ENCODE measurements at regions not wholly inside any gene's neighbourhood (a gene's known extent, or its start where the extent isn't known, plus 50 kb on each side); places are given as distances from the start of the nearest gene placed in this dataset.

DNA sequence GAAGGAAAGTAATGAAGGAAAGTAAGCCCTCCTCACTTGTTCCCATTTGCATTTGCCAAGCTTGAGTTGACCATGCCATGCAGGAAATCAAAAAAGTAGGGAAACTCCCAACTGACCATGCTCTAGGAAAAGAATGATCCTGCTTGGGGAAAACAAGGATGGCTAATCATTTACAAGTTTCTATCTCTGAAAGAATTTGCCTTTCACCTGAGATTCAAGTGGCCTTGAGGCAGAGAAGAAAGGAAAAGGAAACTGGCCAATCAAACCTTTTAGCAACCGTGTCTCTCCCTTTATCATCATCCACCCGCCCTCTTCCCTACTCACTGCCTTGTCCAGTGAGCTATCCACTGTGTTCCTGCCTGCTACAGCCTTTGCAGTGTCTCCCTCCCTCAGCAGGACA is 757.2 kb upstream of the SOX9 start:
- ATAC-seq, result no peak

DNA sequence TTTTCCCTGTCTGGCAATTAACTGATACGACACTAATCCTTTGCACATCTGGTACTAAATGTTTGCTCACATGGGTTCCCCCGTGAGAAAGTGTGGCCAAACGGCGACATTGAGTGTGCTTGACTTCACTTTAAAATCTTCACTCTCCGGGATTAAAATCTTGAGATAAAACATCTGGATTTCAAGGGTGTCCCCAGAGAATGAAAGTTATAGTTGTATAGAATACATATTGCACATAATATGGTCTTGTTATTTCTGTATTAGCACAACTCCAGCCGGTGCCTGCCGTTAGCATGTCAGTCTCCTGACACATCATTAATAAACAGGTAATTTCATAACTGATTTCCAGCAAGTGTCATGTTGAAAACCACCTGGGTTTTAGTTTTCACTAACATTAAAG is 749.0 kb upstream of the SOX9 start:
- ATAC-seq, result no peak

DNA sequence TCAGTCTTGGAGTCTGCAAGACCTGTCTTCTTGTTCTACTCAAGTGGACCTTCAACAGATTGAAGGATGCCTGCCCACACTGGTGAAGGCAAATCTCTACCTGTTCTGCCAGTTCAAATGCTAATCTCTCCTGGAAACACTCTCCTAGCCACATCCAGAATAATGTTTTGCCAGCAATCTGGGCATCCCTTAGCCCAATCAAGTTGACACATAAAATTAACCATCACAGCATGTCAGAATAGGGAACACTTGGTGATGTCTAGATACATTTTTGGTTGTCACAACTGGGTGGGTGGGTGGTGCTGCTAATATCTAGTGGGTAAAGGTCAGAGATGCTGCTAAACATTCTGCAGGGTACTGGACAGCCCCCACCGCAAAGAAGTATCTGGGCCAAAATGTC is 744.9 kb upstream of the SOX9 start:
- ATAC-seq, result no peak

DNA sequence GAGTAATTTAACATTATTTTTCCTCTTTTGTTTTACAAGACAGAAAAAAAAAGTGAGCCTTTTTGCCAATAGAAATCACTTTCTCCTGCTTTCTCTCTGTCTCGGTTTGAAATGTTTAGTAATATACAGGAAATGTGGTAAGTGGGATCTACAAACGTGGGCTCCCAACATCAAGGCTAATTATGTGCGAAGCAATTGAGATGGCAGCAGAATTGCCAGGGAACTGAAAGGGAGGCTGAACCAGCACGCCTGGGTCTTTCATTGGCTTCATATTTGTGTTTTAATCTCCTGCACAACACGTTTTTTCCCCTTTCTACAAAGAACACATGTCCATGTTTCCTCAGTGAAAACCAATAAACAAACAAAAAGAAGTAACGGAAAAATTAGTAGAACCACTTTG is 743.9 kb upstream of the SOX9 start:
- ATAC-seq, result no peak

DNA sequence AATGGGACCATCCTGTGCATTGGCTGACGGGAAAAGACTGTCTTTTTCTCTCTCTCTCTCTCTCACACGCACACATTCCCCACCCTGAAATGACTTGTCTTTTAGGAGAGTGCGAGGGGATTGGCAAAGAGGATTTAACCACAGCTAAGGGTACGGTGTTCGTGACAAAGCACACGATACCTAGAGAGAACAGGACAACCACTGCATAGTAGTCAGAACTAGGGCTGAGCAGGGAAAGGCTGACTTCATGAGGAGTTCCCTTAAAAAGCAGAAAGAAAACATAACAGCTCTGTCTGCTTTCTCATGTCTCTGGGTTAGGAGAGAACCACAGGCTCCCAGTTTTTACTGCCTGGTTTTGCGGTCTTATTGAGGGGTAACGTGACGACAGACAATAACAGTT is 742.8 kb upstream of the SOX9 start:
- no peak for ATAC-seq

DNA sequence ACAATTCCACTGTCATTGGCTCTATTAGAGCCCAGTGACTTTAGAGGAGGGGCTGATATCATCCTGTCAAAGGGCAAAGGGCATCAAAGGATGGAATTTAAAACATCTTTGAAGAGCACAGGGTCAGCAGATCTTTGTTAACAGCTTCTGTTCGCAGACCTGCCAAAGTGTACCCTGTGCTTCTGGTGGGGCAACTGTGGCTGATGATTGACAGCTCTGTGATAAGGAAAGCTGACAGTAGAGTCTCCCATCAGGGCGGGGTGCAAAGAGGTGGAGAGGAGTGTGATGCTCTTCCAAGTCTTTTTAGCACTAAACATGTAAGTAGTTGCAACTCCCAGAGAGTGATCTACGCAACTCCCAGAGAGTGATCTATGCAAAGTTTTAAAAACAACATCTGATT is 742.1 kb upstream of the SOX9 start:
- no peak for ATAC-seq

DNA sequence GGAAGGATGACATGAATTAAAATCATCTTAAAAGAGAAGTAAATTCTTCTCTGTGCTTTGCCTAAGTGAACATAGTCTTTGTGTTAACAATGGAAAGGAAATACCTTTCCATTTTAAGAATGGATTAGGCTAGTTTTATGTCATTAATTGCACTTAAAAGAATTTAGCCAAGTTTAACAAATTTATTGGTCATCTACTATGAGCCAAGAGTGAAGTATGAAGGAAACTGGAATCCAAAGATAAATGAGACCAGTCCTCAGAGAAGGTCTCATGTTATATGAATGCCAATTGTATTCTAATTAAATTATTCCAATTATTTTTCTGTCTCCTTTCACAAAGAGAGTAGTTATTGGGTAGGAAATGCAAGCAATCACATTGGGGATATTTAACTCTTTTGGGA is 741.3 kb upstream of the SOX9 start:
- ATAC-seq, result no peak

DNA sequence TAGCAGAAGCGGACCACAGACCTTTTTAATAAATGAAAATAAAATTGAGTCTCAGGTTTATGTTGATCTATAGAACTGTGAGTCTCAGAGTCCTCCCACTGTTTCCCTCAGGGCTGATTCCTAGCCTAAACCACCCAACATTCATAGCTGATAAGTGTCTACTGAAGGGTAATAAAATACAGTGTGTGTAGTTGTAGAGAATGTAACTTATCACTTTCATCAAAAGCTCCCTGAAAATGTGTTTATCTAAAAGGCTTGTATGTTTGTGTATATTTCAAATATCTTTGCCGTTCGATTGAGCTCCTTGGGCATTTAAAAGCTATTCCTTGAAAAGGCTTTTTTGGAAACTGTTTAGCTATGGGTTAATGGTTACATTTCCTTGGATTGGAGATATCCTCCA is 740.3 kb upstream of the SOX9 start:
- ATAC-seq, result no peak

DNA sequence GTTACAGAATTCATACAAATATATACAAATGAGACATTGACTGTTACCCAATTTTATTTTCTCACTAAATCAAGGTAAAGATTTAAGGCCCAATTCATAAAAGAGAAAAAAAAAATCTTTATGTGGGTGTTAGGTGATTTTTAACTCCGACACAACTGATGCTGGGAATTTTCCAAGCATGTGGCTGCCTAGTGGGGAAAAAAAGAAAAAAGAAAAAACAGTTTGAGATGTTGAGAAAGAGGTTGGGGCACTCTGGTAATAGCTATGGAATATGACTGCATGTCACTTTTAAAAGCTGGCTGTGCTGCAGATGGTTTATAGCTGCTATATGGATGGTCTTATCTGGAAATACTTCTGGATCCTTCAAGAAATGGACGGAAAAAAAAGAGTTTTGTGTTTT is 739.9 kb upstream of the SOX9 start:
- ATAC-seq, result no peak

DNA sequence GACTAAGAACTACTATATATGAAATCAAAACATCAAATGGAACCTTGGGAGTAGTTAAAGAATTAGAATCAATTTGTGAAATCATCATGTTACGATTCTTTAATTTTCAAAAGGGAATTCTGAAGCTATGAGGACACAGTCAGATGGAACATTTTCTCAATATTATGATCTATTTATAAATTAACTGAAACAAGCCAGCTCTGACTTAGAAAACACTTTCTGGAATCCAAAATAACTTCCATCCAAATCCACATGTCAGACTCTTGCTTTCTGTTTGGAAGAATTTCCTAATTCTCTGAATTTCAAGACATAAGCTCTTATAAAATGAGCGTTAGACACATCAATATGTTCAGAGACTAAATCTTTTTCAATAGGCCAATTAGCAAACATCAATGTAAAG is 737.7 kb upstream of the SOX9 start:
- ATAC-seq, result no peak

DNA sequence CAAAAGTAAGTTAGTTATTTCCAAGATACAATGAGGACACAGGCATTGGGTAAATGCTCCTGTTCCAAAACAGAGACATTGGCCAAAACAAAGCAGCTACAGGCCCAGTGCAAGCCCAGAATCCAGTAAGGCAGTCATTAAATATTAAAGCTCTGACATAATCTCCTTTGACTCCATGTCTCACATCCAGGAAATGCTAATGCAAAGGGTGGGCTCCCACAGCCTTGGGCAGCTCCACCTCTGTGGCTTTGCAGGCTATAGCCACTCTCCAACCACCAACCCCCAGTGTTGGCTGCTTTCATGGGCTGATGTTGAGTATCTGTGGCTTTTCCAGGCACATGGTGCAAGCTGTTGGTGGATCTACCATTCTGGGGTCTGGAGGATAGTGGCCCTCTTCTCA is 733.4 kb upstream of the SOX9 start:
- no peak for ATAC-seq

DNA sequence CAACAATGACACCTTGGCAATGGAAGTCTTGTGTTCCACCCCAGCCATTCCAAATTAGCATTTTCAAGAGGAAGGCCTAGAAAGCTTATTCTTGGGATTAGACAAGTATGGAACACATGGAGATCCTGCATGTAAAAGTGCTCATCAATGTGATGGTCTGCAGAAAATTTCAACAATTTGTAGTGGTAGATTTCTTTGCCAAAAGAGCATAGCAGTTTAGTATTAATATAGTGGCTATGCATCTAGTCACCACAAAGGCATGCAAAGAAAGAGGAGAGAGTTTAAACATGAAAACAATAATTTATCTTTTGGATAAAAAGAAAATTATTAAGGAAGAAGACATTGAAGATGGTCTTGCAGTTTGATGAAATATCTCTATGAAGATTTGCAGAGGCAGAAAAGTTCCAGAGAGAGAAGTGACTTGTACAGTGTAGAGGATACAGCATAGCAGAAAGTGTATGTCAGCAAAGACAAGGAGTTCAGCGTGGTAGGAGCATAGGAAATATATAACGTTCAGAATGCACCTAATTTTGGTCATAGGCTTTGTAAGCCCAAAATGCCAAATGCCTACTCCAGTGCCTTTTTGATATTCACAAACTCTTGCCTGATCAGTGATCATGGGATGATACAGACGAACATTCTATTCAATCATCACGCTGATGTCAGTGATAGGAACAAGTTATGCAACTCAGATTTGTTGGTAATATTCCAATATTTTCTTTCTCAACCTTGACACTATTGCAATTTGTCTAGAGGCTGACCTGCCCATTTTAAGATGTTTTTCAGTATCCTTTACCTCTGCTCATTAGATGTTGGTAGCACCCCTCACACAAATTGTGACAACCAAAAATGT is 727.9 kb upstream of the SOX9 start:
- ATAC-seq, result no peak

DNA sequence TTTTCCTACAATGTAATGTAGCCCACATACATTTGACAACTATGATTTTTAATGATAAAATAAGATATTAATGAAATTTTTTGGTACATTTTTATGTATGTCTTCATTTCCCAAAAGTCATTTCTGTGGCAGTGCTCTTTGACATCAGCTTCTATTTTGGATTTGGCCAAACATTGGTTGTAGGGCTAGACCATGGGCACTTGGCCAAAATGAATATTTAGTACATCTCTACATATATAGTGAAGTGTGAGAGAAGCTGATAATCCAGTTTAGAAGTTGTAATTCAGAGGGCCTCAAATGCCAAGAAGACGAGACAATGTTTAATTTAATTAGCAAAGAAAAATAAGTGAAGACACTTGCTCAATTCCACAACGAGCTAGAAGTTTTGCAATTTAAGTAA is 724.9 kb upstream of the SOX9 start:
- no peak for ATAC-seq

DNA sequence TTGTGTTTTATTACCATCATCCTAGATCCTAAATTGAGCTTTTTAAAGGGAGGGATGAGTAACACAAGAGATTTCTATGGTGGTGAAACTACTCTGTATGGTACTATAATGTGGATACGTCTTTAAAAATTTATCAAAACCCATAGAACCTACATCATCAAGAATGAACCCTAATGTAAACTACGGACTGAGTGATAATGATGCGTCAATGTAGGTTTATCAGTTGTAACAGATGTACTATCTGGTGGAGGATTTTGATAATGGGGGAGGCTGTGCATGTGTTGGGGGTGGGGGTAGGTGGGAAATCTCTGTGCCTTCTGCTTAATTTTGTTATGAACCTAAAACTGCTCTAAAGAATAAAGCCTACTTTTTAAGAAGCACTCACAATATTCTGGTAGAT is 724.1 kb upstream of the SOX9 start:
- no peak for ATAC-seq

DNA sequence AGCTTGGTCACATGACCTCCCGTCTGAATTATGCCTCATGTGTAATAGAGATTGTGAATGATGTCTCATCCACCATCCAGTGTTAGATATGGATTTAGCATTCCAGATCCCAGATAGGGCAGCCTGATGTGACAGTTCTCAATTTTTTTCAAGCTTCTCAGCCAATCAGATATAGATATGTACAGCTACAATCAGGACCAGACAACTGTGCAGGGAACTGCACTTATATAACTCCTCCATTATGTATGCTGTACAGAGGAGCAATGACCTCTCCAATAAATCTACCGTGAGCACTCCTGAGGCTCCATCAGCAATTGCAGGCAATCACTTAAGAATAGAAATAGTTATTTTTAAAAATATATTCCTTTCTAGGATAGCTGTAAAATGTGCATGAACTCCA is 722.8 kb upstream of the SOX9 start:
- ATAC-seq, result no peak

DNA sequence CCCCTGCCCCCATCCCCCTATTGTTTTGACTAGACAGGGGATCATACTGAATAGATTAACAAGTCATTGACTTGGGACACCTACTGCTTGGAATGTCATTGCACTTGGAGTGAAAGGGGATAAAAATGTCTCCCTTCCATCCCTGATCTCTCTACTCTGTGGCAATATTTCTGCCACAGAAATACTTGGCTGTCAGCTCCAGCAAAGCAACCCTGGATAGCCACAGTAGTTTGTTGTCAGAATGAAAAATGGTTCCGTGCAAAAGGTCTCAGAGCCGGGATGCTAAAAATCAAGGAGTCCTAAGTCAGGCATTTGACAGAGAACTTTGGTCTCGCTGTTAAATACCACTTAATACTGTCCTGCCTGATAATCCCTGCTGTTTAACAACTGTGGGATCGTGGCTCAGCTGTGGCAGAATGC is 722.0 kb upstream of the SOX9 start:
- ATAC-seq, result no peak

DNA sequence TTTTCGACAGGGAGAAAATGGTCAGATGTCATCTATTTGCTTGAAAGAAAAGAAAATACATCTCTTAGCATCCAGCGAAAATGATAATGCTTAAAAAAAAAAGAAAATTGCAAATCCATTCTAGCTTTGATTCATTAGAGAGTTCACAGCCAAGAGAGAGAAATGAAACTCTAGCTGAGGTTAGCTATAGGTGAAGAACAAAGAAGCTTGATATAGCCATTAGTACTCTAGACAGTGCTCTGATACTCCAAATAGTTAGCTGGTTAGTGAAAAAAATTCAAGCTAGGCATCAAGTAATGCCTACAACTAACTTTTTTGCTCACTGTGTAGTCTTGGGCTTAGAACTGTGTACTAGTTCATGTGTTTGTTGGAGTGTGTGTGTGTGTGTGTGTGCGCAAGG is 721.6 kb upstream of the SOX9 start:
- ATAC-seq, result no peak

DNA sequence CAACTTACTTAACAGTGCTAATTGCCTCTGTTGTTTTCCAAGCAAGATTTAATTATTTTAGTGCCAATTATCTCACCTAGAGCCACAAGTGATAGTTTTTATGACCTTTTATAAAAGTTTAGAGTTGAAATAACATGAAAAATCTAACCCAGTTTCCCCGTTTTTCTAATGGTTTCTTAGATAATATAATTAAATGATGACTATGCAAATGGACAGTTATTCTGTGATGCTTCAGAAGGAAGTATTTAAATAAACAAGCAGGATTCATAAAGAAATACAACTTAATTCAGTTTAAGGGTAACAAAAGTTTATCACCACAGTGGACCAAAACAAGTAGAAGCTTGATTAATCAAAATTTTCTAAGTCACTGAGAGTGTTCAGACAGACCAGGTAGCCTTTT is 721.2 kb upstream of the SOX9 start:
- no peak for ATAC-seq

DNA sequence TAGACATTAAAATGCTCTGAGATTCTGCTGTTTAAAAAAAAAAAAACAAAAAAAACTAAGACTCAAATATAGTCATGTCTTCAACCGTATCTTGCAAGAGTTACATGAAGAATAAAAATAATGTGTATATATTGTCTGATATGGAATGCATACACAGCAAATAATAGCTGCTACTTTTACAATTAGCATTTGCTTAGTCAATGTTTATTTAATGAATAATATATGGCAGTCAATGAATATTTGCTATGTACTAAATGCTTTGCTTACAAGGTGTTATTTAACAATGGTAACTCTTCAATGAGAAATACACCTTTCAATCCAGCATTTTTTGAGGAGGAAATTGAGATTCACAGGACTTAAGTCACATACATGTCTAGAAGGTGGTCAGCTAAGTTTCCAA is 718.8 kb upstream of the SOX9 start:
- ATAC-seq, result peak; percentile 59

DNA sequence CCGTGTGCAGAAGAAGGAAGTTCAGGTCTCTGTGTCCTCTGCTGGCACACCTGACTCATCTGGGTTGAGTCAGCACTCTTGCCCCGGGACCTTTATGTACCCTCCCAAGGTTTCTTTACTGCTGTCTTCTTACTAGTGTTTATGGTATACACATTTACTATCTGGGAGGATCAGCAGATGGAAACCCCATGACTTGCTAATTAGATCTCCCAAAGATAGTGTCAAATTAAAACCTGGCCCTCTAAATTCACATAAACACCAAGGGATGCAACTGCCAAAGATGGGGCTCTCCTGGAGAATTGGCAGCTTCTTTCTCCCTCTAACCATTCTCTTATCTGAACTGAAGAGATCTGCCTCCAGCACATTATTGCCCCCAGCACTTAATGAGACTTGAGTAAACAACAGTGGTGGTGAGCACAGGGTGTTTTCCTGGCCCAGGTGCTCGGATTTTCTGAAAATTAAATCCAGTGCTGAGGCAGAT is 718.1 kb upstream of the SOX9 start:
- ATAC-seq, result peak; percentile 90

DNA sequence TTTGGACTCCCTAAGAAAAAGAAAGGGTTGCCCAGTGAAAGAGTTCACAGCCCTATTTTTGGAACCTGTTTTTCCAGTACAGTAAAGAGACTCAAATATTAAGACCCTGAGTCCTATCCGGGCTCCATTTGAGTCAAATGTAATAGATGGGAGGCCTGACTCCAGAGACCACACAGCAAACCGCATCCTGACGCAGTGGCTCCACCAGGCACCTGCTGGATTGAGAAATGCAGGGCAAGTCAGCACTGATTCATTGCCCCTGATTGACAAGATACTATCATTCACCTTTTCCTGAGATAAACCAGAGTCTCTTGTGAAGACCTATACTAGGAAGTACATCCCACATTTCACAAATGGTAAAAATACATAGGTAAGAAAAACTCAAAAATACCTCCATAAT is 715.7 kb upstream of the SOX9 start:
- ATAC-seq, result no peak

DNA sequence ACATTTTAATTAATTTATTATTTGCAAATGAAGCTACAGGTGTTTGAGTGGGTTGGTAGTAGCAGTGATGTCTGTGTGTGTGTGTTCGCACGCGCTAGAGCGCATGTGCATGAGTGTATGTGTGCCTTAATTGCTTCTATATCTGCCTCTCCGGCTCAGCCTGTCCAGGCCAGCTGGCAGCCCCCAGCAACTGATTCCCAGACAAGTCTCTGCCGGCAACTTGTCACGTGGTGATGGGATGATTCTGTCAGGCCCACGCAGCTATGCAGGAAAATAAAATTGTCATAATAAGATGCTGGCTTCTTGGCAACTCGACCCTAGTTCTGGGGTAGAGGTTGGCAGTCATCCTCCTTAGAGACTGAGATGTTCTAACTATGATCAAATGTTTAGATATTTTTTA is 712.8 kb upstream of the SOX9 start:
- no peak for ATAC-seq

DNA sequence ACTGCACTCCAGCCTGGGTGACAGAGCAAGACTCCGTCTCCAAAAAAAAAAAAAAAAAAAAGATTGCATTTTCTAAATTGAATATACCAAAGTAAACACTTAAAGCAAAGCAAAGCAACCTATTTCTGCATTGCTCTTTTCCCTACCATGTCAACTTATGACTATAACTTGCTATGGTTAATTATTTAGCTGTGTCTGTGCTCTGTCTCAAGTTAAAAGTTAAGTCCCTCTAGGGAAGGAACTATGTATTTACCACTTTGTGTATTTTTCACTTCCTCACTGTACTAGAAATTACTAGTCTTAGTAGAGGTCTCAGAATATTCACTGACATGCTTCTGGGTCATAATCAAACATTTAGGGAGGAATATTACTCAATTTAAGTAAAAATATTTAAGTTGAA is 711.7 kb upstream of the SOX9 start:
- ATAC-seq, result no peak

DNA sequence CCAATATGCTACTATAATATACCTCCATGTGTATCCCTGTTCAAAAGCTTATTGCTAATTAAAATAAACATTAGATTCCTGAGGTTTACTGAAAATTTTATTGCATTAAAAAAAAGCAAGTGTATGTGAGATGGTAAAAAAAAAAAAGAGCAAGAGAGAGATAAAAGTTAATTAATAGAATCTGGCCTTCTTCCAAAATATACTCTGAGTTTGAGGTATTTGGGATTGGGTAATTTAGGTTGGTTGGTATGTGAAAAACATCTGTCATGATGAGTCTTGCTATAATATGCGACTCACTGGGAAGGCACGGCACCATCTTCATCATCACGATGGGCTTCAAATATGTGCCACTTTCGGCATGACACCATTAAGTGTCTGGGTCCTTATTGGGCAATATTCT is 711.1 kb upstream of the SOX9 start:
- peak; percentile 43 for ATAC-seq

DNA sequence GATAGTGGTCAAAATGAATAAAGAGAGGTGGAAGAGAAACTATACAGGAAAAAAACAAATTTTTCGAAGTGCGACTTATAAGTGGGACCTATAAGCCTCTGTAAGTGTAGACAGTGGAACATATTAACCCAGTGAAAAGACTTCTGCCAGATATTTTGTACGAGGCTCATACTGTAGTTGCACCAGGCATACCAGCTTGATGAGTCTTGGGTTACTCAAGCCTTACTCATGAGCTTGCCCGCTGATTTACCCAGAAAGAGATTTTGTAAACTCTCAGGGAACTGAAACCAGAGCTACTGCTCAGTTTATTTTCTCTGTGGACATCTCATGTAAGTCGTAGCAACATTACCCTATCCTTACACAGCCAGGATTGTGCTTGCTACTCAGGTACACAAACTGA is 708.0 kb upstream of the SOX9 start:
- ATAC-seq, result peak; percentile 92
